Cardiac muscle cell (in vitro differentiated cells and primary cell): ENCODE measurements at regions not wholly inside any gene's neighbourhood (a gene's known extent, or its start where the extent isn't known, plus 50 kb on each side); places are given as distances from the start of the nearest gene placed in this dataset.
"Not testable (repeated sequence)": the region's sequence is repeated elsewhere in the genome, so short reads cannot be mapped to it uniquely, and the experiment has no call there.

Source experiments
- DNase-seq, 2 donors: peaks; one replicate each; pipeline versions ENCODE4 v3.0.0 to v3.0.0-alpha.2; 2010 to 2017; ENCODE audit warnings: low read depth in 1 of 2, low spot score in 1 of 2
- H3K27ac ChIP-seq: fragments of 200-600 bp; sonication (generic); 2 replicates; pipeline ENCODE4 v1.5.1; 2016
- H3K27me3 ChIP-seq: fragments of 200-600 bp; sonication (generic); 2 replicates; pipeline ENCODE4 v1.6.0; 2016; ENCODE audit warnings: control low read depth
- H3K36me3 ChIP-seq: fragments of 200-600 bp; sonication (generic); 2 replicates; pipeline ENCODE4 v1.5.1; 2016; ENCODE audit warnings: control low read depth
- H3K4me1 ChIP-seq: fragments of 200-600 bp; sonication (generic); 2 replicates; pipeline ENCODE4 v1.8.1; 2017; ENCODE audit warnings: low read depth, mild to moderate bottlenecking, mixed run types
- H3K4me3 ChIP-seq: fragments of 200-600 bp; sonication (generic); 2 replicates; pipeline ENCODE4 v1.5.1; 2016; ENCODE audit warnings: mild to moderate bottlenecking
- H3K9me3 ChIP-seq: fragments of 200-600 bp; sonication (generic); 2 replicates; pipeline ENCODE4 v1.5.1; 2017; ENCODE audit warnings: low read depth, mild to moderate bottlenecking, control low read depth
- CTCF ChIP-seq: IDR thresholded peaks from 2 replicates; pipeline ENCODE4 v1.5.1; 2012; ENCODE audit warnings: low read depth, mild to moderate bottlenecking, low read length

GRCh38 chr5:54404568-54404967 is 50.9 kb upstream of the HSPB3 start:
- H3K27ac ChIP-seq: no peak overlapping the region

GRCh38 chr5:54403885-54404416 is 51.5 kb upstream of the HSPB3 start:
- Histone ChIP-seq H3K36me3 (no peaks in the 10 kb centered on the region), H3K27ac (no peak overlapping the region), H3K9me3 (no peaks in the 10 kb centered on the region), H3K4me1 (no peaks in the 10 kb centered on the region), H3K4me3 (no peak overlapping the region), H3K27me3 (no peaks in the 10 kb centered on the region)
- no peak for DNase-seq
- no peak for TF ChIP-seq CTCF

More at GRCh38 chr5:54404568-54404967, 50.9 kb upstream of the HSPB3 start:
- no peak for TF ChIP-seq CTCF
- no peak for DNase-seq
- Histone ChIP-seq H3K9me3 (no peaks in the 10 kb centered on the region), H3K27me3 (no peaks in the 10 kb centered on the region), H3K36me3 (no peaks in the 10 kb centered on the region), H3K4me3 (no peak overlapping the region), H3K4me1 (no peaks in the 10 kb centered on the region)

GRCh38 chr5:54403121-54403520 is 52.4 kb upstream of the HSPB3 start:
- H3K27me3 ChIP-seq: no peaks in the 10 kb centered on the region
- no peak overlapping the region for H3K4me3 ChIP-seq
- H3K4me1 ChIP-seq: no peaks in the 10 kb centered on the region
- no peak overlapping the region for H3K27ac ChIP-seq
- TF ChIP-seq CTCF: no peak
- no peak for DNase-seq
- no peaks in the 10 kb centered on the region for H3K36me3 ChIP-seq
- H3K9me3 ChIP-seq: no peaks in the 10 kb centered on the region

GRCh38 chr5:54401515-54401914 is 54.0 kb upstream of the HSPB3 start:
- no peaks in the 10 kb centered on the region for H3K27me3 ChIP-seq
- no peak for TF ChIP-seq CTCF
- no peaks in the 10 kb centered on the region for H3K4me1 ChIP-seq
- H3K36me3 ChIP-seq: no peaks in the 10 kb centered on the region
- no peak overlapping the region for H3K4me3 ChIP-seq
- H3K9me3 ChIP-seq: no peaks in the 10 kb centered on the region
- no peak overlapping the region for H3K27ac ChIP-seq
- DNase-seq: no peak

GRCh38 chr5:54398191-54398590 is 57.3 kb upstream of the HSPB3 start:
- DNase-seq: no peak
- Histone ChIP-seq H3K4me1 (no peaks in the 10 kb centered on the region), H3K4me3 (no peak overlapping the region), H3K9me3 (no peaks in the 10 kb centered on the region), H3K27me3 (no peaks in the 10 kb centered on the region), H3K36me3 (no peaks in the 10 kb centered on the region), H3K27ac (no peak overlapping the region)
- no peak for TF ChIP-seq CTCF

GRCh38 chr5:54397420-54397819 is 58.1 kb upstream of the HSPB3 start:
- no peaks in the 10 kb centered on the region for H3K36me3 ChIP-seq
- TF ChIP-seq CTCF: no peak
- no peak overlapping the region for H3K4me3 ChIP-seq
- H3K27me3 ChIP-seq: no peaks in the 10 kb centered on the region
- no peak for DNase-seq
- no peaks in the 10 kb centered on the region for H3K9me3 ChIP-seq
- H3K27ac ChIP-seq: no peak overlapping the region
- no peaks in the 10 kb centered on the region for H3K4me1 ChIP-seq

- H3K27ac ChIP-seq, H3K36me3 ChIP-seq, DNase-seq, H3K27me3 ChIP-seq, H3K4me1 ChIP-seq, H3K4me3 ChIP-seq, H3K9me3 ChIP-seq: not testable (repeated sequence)
Measured at GRCh38 chr5:54393007-54393406, 62.5 kb upstream of the HSPB3 start.
